ENCODE measurements at regions not wholly inside any gene's neighbourhood (a gene's known extent, or its start where the extent isn't known, plus 50 kb on each side); places are given as distances from the start of the nearest gene placed in this dataset.

DNA sequence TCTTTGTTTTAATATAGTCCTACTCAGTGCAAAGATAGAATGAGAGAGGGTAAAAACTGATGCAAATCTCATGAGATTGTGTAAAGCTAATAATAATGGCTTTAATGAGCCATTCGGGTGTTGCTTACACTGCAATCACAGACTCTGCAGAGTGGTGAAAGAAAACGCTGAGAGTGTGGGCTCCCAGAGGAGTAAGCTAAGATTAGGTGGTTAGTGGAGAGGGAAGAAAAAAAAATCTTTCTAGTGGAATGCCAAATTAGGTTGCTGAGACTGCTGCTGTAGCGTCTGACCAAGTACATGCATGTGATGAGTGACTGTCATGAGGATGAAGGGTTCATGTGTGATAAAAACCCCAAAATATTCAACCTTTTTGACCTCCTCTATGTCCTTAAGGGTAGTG is 645.9 kb upstream of the ADGRL4 start:
- Histone ChIP-seq H3K9me3 (no peaks in the 10 kb centered on the region), H3K4me1 (no peaks in the 10 kb centered on the region), H3K36me3 (no peaks in the 10 kb centered on the region), H3K27me3 (no peaks in the 10 kb centered on the region), H3K4me3 (no peak overlapping the region), H3K27ac (replicated peaks in 1 of 4) (no peak overlapping the region)
- no peak for TF ChIP-seq EP300 (IDR thresholded peaks at IDR 0.05)
- TF ChIP-seq POLR2A (IDR thresholded peaks at IDR 0.05; ENCODE audit: low read depth) = no peak
- WGBS = 58% methylated on average over 3 of the region's 3 CpGs
- DNase-seq (ENCODE audit: extremely low spot score) = no peak
- intact Hi-C loops (cut with DNase I) = no loop called here

- H3K27me3 ChIP-seq = no peaks in the 10 kb centered on the region
- no peak for DNase-seq (ENCODE audit: extremely low spot score)
- no peak overlapping the region for H3K27ac ChIP-seq (replicated peaks in 1 of 4)
- H3K36me3 ChIP-seq = no peaks in the 10 kb centered on the region
- 100% methylated on average over 1 of the region's 1 CpG for WGBS
- no peaks in the 10 kb centered on the region for H3K9me3 ChIP-seq
- no peak overlapping the region for H3K4me3 ChIP-seq
- no peaks in the 10 kb centered on the region for H3K4me1 ChIP-seq
- TF ChIP-seq POLR2A (IDR thresholded peaks at IDR 0.05; ENCODE audit: low read depth) = no peak
- intact Hi-C loops (cut with DNase I) = no loop called here
These were observed 641.6 kb upstream of the ADGRL4 start for GRCh38 chr1:79648126-79648525.

- Histone ChIP-seq H3K9me3 (no peaks in the 10 kb centered on the region), H3K4me1 (no peaks in the 10 kb centered on the region), H3K27me3 (no peaks in the 10 kb centered on the region), H3K4me3 (no peak overlapping the region), H3K27ac (replicated peaks in 1 of 4) (no peak overlapping the region), H3K36me3 (no peaks in the 10 kb centered on the region)
- WGBS = 78% methylated on average over 3 of the region's 3 CpGs
- TF ChIP-seq EP300 (IDR thresholded peaks at IDR 0.05) (no peak), POLR2AphosphoS5 (IDR thresholded peaks at IDR 0.05) (no peak), POLR2A (IDR thresholded peaks at IDR 0.05; ENCODE audit: low read depth) (no peak)
- TF ChIP-seq, protein P1, sequence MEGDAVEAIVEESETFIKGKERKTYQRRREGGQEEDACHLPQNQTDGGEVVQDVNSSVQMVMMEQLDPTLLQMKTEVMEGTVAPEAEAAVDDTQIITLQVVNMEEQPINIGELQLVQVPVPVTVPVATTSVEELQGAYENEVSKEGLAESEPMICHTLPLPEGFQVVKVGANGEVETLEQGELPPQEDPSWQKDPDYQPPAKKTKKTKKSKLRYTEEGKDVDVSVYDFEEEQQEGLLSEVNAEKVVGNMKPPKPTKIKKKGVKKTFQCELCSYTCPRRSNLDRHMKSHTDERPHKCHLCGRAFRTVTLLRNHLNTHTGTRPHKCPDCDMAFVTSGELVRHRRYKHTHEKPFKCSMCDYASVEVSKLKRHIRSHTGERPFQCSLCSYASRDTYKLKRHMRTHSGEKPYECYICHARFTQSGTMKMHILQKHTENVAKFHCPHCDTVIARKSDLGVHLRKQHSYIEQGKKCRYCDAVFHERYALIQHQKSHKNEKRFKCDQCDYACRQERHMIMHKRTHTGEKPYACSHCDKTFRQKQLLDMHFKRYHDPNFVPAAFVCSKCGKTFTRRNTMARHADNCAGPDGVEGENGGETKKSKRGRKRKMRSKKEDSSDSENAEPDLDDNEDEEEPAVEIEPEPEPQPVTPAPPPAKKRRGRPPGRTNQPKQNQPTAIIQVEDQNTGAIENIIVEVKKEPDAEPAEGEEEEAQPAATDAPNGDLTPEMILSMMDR (IDR thresholded peaks at IDR 0.05) = no peak
- intact Hi-C loops (cut with DNase I) = no loop called here
- no peak for DNase-seq (ENCODE audit: extremely low spot score)
These were observed 640.4 kb upstream of the ADGRL4 start for GRCh38 chr1:79646880-79647279.

DNA sequence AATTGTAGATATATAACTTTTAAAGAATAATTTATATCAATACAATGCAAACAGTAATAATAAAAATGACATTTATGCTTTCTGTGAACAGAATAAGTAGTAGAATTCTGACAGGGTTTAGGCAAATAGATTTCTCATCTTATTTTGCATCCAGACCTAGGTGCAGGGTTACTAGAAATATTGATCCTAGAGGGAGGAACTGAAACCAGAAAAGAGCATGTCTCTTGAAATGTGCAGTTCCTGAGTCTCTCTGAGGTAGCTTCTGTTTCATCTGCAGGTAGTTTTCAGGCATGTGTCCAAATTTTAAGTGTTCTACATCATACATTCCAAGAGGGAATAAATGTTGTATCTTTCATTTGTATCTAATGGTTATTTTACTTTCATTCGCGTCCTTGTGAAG is 631.9 kb upstream of the ADGRL4 start:
- H3K27me3 ChIP-seq = no peaks in the 10 kb centered on the region
- 95% methylated on average over 2 of the region's 2 CpGs for WGBS
- no peaks in the 10 kb centered on the region for H3K4me1 ChIP-seq
- H3K27ac ChIP-seq (replicated peaks in 1 of 4) = no peak overlapping the region
- TF ChIP-seq POLR2A (IDR thresholded peaks at IDR 0.05; ENCODE audit: low read depth) (no peak), POLR2AphosphoS5 (IDR thresholded peaks at IDR 0.05) (no peak), EP300 (IDR thresholded peaks at IDR 0.05) (no peak)
- TF ChIP-seq, protein P1 (IDR thresholded peaks at IDR 0.05) = no peak
- intact Hi-C loops (cut with DNase I) = no loop called here
- no peak overlapping the region for H3K4me3 ChIP-seq
- DNase-seq (ENCODE audit: extremely low spot score) = no peak
- H3K9me3 ChIP-seq = no peaks in the 10 kb centered on the region
- H3K36me3 ChIP-seq = no peaks in the 10 kb centered on the region

- DNase-seq (ENCODE audit: extremely low spot score) = no peak
- TF ChIP-seq POLR2AphosphoS5 (IDR thresholded peaks at IDR 0.05) (no peak), EP300 (IDR thresholded peaks at IDR 0.05) (no peak), POLR2A (IDR thresholded peaks at IDR 0.05; ENCODE audit: low read depth) (no peak)
- TF ChIP-seq, protein P1 (IDR thresholded peaks at IDR 0.05) = no peak
- H3K4me3 ChIP-seq = no peak overlapping the region
- no peaks in the 10 kb centered on the region for H3K27me3 ChIP-seq
- H3K36me3 ChIP-seq = no peaks in the 10 kb centered on the region
- intact Hi-C loops (cut with DNase I) = no loop called here
- no peaks in the 10 kb centered on the region for H3K9me3 ChIP-seq
- H3K27ac ChIP-seq (replicated peaks in 1 of 4) = no peak overlapping the region
- 90% methylated on average over 1 of the region's 1 CpG for WGBS
- H3K4me1 ChIP-seq = no peaks in the 10 kb centered on the region
These were observed 626.9 kb upstream of the ADGRL4 start for GRCh38 chr1:79633456-79633855.

DNA sequence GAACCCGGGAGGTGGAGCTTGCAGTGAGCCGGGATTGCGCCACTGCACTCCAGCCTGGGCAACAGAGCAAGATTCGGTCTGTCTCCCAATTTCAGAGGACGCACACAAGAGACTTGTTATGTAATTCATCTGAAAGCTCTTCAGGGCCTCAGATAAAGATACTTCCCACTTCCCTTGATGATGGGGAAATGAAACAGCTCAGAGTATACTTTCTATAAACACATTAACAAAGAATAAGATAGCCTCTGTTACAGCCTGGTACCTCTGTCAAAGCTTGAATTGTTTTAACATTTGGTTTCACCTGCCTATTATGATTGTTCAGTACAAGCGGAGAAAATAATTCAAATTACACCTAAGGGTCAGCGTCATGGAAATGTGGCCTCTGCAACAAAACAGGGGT is 622.9 kb upstream of the ADGRL4 start:
- H3K27me3 ChIP-seq = no peaks in the 10 kb centered on the region
- no peak for DNase-seq (ENCODE audit: extremely low spot score)
- no peaks in the 10 kb centered on the region for H3K9me3 ChIP-seq
- no peak overlapping the region for H3K27ac ChIP-seq (replicated peaks in 1 of 4)
- H3K4me3 ChIP-seq = no peak overlapping the region
- TF ChIP-seq POLR2A (IDR thresholded peaks at IDR 0.05; ENCODE audit: low read depth) (no peak), POLR2AphosphoS5 (IDR thresholded peaks at IDR 0.05) (no peak)
- TF ChIP-seq, protein P1 (IDR thresholded peaks at IDR 0.05) = no peak
- 92% methylated on average over 7 of the region's 7 CpGs for WGBS
- intact Hi-C loops (cut with DNase I) = no loop called here
- no peaks in the 10 kb centered on the region for H3K36me3 ChIP-seq
- no peaks in the 10 kb centered on the region for H3K4me1 ChIP-seq
